Lung (tissue), 11 donors: ENCODE measurements at regions not wholly inside any gene's neighbourhood (a gene's known extent, or its start where the extent isn't known, plus 50 kb on each side); places are given as distances from the start of the nearest gene placed in this dataset.

Source experiments
- ATAC-seq: fragments of 200-7000 bp; cut with Tn5 transposase; one replicate; pipeline ENCODE4 v1.9.1; 2020; ENCODE audit warnings: moderate number of reproducible peaks; ENCODE audit not compliant: insufficient read depth, low FRiP score
- DNase-seq, 3 donors: peaks; one replicate each; pipeline ENCODE4 v3.0.0-alpha.2; 2013 to 2017
- H3K27ac ChIP-seq, 2 donors: one replicate each; pipeline ENCODE4 v1.5.1; 2013; ENCODE audit warnings: mild to moderate bottlenecking in 2 of 2, moderate library complexity in 2 of 2, control low read depth in 1 of 2, inconsistent platforms in 1 of 2, low read depth in 1 of 2, low read length in 1 of 2
- H3K27me3 ChIP-seq, 3 donors: one replicate each; pipeline ENCODE4 v1.5.1; 2013; ENCODE audit warnings: low read length in 2 of 3; ENCODE audit not compliant: control insufficient read depth in 3 of 3, insufficient read depth in 3 of 3
- H3K36me3 ChIP-seq, 4 donors: one replicate each; pipeline ENCODE4 v1.5.1; 2013; ENCODE audit warnings: low read length in 4 of 4, mild to moderate bottlenecking in 1 of 4, moderate library complexity in 1 of 4; ENCODE audit not compliant: control insufficient read depth in 4 of 4, insufficient read depth in 4 of 4
- H3K4me1 ChIP-seq, 5 donors: one replicate each; pipeline ENCODE4 v1.5.1; 2013; ENCODE audit warnings: low read length in 5 of 5, mild to moderate bottlenecking in 2 of 5, moderate library complexity in 1 of 5; ENCODE audit not compliant: control insufficient read depth in 5 of 5, insufficient read depth in 5 of 5
- H3K4me3 ChIP-seq: one replicate; pipeline ENCODE4 v1.5.1; 2013; ENCODE audit warnings: mild to moderate bottlenecking, control low read depth, moderate library complexity
- H3K9ac ChIP-seq, 2 donors: one replicate each; pipeline ENCODE4 v1.5.1; 2013; ENCODE audit warnings: low read length in 2 of 2, control low read depth in 1 of 2; ENCODE audit not compliant: insufficient read depth in 1 of 2
- H3K9me3 ChIP-seq, 4 donors: one replicate each; pipeline ENCODE4 v1.5.1; 2013; ENCODE audit warnings: low read length in 3 of 4, mild to moderate bottlenecking in 1 of 4, moderate library complexity in 1 of 4; ENCODE audit not compliant: control insufficient read depth in 4 of 4, insufficient read depth in 3 of 4
- WGBS, 2 donors: extraction: QIAGEN DNeasy Blood & Tissue Kit; methylation state at CpG; one replicate each; pipeline ENCODE4 v1.1.7; 2013; 5-methylcytosine and 5-hydroxymethylcytosine counted together
- TF ChIP-seq, protein P1 (sequence below): IDR thresholded peaks from 2 replicates; pipeline ENCODE4 v1.5.1; 2012; ENCODE audit warnings: mild to moderate bottlenecking; ENCODE audit errors: control extremely low read depth, extremely low read depth
- donor health status: control.
- donor health status: control.
- donor health status: Bipolar disorder and iron deficiency.
- donor health status: healthy.
- donor health status: DM: yes; HTN: yes; CAD: no.

DNA sequence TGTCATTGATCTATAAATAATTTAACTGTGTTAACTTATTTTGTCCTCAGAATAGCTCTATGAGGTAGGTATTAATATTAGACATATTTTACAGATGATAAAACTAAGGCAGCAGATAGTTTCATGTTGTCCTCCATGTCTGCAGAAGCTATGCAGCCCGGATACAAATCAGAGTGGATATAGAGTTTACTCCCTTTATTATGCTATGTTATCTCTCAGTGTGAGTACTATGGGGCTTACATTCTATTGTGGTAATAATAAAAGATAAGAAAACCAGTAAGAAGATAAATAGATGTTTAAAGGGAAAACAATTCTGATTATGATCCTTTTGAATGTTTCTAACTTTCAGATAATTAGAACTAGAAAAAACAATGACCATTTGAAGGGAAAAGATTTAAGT is 979.8 kb upstream of the CITED2 start:
- Histone ChIP-seq H3K9ac (no peak overlapping the region), H3K4me3 (no peak overlapping the region), H3K36me3 (no peaks in the 10 kb centered on the region), H3K4me1 (peaks cover 0 to 4% (median 0%) of the 10 kb centered on the region in 5 donors), H3K9me3 (no peaks in the 10 kb centered on the region), H3K27me3 (no peaks in the 10 kb centered on the region), H3K27ac (no peak overlapping the region)
- DNase-seq = no peak
- ATAC-seq = no peak
- 92 to 95% methylated on average over 1 of the region's 1 CpG for WGBS, 2 donors
- TF ChIP-seq, protein P1, sequence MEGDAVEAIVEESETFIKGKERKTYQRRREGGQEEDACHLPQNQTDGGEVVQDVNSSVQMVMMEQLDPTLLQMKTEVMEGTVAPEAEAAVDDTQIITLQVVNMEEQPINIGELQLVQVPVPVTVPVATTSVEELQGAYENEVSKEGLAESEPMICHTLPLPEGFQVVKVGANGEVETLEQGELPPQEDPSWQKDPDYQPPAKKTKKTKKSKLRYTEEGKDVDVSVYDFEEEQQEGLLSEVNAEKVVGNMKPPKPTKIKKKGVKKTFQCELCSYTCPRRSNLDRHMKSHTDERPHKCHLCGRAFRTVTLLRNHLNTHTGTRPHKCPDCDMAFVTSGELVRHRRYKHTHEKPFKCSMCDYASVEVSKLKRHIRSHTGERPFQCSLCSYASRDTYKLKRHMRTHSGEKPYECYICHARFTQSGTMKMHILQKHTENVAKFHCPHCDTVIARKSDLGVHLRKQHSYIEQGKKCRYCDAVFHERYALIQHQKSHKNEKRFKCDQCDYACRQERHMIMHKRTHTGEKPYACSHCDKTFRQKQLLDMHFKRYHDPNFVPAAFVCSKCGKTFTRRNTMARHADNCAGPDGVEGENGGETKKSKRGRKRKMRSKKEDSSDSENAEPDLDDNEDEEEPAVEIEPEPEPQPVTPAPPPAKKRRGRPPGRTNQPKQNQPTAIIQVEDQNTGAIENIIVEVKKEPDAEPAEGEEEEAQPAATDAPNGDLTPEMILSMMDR = no peak

DNA sequence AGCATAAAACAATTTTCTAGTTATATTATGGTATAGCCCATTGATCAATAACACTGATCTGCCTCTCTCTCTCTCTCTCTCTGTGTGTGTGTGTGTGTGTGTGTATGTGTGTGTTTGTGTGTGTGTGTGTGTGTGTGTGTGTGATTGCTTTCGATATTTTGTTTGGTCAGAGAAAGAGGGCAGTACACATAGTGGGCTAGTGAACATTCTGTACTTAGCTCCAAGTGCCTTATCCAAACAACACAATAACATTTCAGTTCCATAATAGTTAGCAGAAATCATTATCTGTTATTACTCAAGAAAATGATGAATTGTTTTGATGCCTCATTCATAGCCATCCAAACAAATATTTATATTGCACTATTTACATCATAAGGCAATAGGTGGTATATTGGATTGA is 979.1 kb upstream of the CITED2 start:
- TF ChIP-seq, protein P1 = no peak
- Histone ChIP-seq H3K36me3 (no peaks in the 10 kb centered on the region), H3K4me1 (peaks cover 0 to 4% (median 0%) of the 10 kb centered on the region in 5 donors), H3K27ac (no peak overlapping the region), H3K9ac (no peak overlapping the region), H3K9me3 (no peaks in the 10 kb centered on the region), H3K4me3 (no peak overlapping the region), H3K27me3 (no peaks in the 10 kb centered on the region)
- ATAC-seq (no peak), DNase-seq (no peak)
- 82 to 87% methylated on average over 1 of the region's 1 CpG for WGBS, 2 donors

DNA sequence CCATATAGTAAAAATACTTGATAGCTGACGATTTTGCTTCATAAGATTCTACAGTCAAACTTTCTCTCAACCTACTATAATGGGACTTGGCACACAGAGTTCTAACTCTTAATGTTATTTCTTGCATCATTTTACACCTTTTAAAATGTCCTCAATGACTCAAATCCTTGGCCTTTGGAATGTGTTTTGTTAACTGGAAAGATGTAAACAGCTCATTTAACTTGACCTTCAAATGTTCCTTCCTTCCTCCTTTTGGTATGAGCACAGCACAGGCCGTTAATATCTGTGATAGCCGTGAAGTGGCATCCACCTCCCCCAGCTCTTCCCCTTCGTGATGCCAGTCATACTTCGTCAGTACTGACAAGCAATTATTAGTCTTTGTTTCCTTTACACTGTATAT is 972.0 kb upstream of the CITED2 start:
- Histone ChIP-seq H3K27me3 (no peaks in the 10 kb centered on the region), H3K36me3 (no peaks in the 10 kb centered on the region), H3K9ac (no peak overlapping the region), H3K4me1 (peaks cover 0 to 12% (median 3%) of the 10 kb centered on the region in 5 donors), H3K27ac (peak overlapping the region in 1 of 2 donors; percentile 81), H3K9me3 (no peaks in the 10 kb centered on the region), H3K4me3 (no peak overlapping the region)
- TF ChIP-seq, protein P1 = no peak
- 29 to 48% methylated on average over 5 of the region's 5 CpGs for WGBS, 2 donors
- ATAC-seq (peak; percentile 74), DNase-seq (peak; percentile 13 to 46 (median 33))

DNA sequence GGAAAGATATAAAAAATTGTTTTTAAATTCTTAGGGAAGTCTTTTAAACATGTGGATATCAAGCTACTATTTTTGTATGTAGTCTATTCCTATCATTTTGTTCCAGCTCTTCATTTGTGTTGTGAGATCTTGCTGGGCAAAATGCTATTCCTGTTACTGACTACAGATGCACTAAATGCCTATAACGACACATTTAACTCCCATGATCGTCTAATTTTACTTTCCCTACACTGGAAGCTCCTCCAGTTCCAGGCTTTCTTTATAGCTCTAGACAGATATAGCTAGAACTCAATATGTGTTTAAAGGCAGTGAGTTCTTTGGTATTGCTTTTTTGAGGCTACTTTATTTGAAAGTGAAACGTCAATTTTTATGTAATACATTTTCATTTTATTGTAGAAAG is 971.5 kb upstream of the CITED2 start:
- Histone ChIP-seq H3K9me3 (no peaks in the 10 kb centered on the region), H3K27ac (peak overlapping the region in 1 of 2 donors; percentile 81), H3K36me3 (no peaks in the 10 kb centered on the region), H3K9ac (no peak overlapping the region), H3K27me3 (no peaks in the 10 kb centered on the region), H3K4me3 (no peak overlapping the region), H3K4me1 (peaks cover 0 to 12% (median 3%) of the 10 kb centered on the region in 5 donors)
- 76 to 80% methylated on average over 3 of the region's 3 CpGs for WGBS, 2 donors
- TF ChIP-seq, protein P1 = no peak
- DNase-seq (peak in 2 of 3 donors; percentile 11 to 16), ATAC-seq (no peak)
